ENCODE measurements at regions not wholly inside any gene's neighbourhood (a gene's known extent, or its start where the extent isn't known, plus 50 kb on each side); places are given as distances from the start of the nearest gene placed in this dataset.

- DNase-seq = no peak
Measured at GRCh38 chr22:47449508-47450270, 687.2 kb downstream of the TBC1D22A start.

- DNase-seq = no peak
Measured at GRCh38 chr22:47448231-47449223, 686.1 kb downstream of the TBC1D22A start.

GRCh38 chr22:47446821-47447810, 684.7 kb downstream of the TBC1D22A start:
- DNase-seq = no peak

GRCh38 chr22:47446331-47446730, 683.9 kb downstream of the TBC1D22A start:
- DNase-seq = no peak

- no peak for DNase-seq
Measured at GRCh38 chr22:47445716-47446290, 683.4 kb downstream of the TBC1D22A start.

- no peak for DNase-seq
Measured at GRCh38 chr22:47445212-47445611, 682.8 kb downstream of the TBC1D22A start.

- no peak for DNase-seq
Measured at GRCh38 chr22:47444746-47445065, 682.3 kb downstream of the TBC1D22A start.

GRCh38 chr22:47443836-47444745, 681.6 kb downstream of the TBC1D22A start:
- no peak for DNase-seq

GRCh38 chr22:47442821-47443220, 680.4 kb downstream of the TBC1D22A start:
- no peak for DNase-seq

- DNase-seq = no peak
Measured at GRCh38 chr22:47439643-47440265, 677.3 kb downstream of the TBC1D22A start.

GRCh38 chr22:47437636-47438035, 675.2 kb downstream of the TBC1D22A start:
- DNase-seq = no peak

GRCh38 chr22:47437110-47437509, 674.7 kb downstream of the TBC1D22A start:
- DNase-seq = no peak

GRCh38 chr22:47435826-47436225, 673.4 kb downstream of the TBC1D22A start:
- DNase-seq = no peak

- DNase-seq = no peak
Measured at GRCh38 chr22:47435204-47435487, 672.7 kb downstream of the TBC1D22A start.

- DNase-seq = no peak
Measured at GRCh38 chr22:47434336-47435203, 672.1 kb downstream of the TBC1D22A start.

- no peak for DNase-seq
Measured at GRCh38 chr22:47433627-47434026, 671.2 kb downstream of the TBC1D22A start.

- no peak for DNase-seq
Measured at GRCh38 chr22:47432683-47433082, 670.2 kb downstream of the TBC1D22A start.

- no peak for DNase-seq
Measured at GRCh38 chr22:47423861-47424820, 661.7 kb downstream of the TBC1D22A start.

- DNase-seq = no peak
Measured at GRCh38 chr22:47423266-47423665, 660.8 kb downstream of the TBC1D22A start.
